CD4-positive, alpha-beta T cell treated with Interleukin-17A for 4 hours (primary cell): ENCODE measurements at regions not wholly inside any gene's neighbourhood (a gene's known extent, or its start where the extent isn't known, plus 50 kb on each side); places are given as distances from the start of the nearest gene placed in this dataset.

Source experiments
- DNase-seq: peaks from one replicate; pipeline ENCODE4 v3.0.0-alpha.2; 2020; ENCODE audit warnings: mixed read lengths

GRCh38 chr6:156560476-156560875 lies 216.7 kb upstream of the ARID1B start:
- DNase-seq, result no peak

- no peak for DNase-seq
Observed at GRCh38 chr6:156559162-156559690, 218.0 kb upstream of the ARID1B start.

- DNase-seq, result no peak
Observed at GRCh38 chr6:156557911-156558259, 219.3 kb upstream of the ARID1B start.

- no peak for DNase-seq
Observed at GRCh38 chr6:156557251-156557910, 219.8 kb upstream of the ARID1B start.

- no peak for DNase-seq
Observed at GRCh38 chr6:156556811-156557210, 220.4 kb upstream of the ARID1B start.

GRCh38 chr6:156555116-156555515 lies 222.1 kb upstream of the ARID1B start:
- DNase-seq, result no peak

GRCh38 chr6:156554160-156554559 lies 223.0 kb upstream of the ARID1B start:
- DNase-seq, result no peak

GRCh38 chr6:156552849-156553248 lies 224.3 kb upstream of the ARID1B start:
- no peak for DNase-seq

- DNase-seq, result no peak
Observed at GRCh38 chr6:156550949-156551348, 226.2 kb upstream of the ARID1B start.

- no peak for DNase-seq
Observed at GRCh38 chr6:156545931-156546330, 231.2 kb upstream of the ARID1B start.

- no peak for DNase-seq
Observed at GRCh38 chr6:156545021-156545420, 232.2 kb upstream of the ARID1B start.

GRCh38 chr6:156544046-156544445 lies 233.1 kb upstream of the ARID1B start:
- DNase-seq, result no peak

GRCh38 chr6:156543431-156543830 lies 233.7 kb upstream of the ARID1B start:
- DNase-seq, result no peak

- no peak for DNase-seq
Observed at GRCh38 chr6:156538875-156539660, 238.1 kb upstream of the ARID1B start.

GRCh38 chr6:156534594-156534993 lies 242.6 kb upstream of the ARID1B start:
- no peak for DNase-seq

GRCh38 chr6:156533872-156534524 lies 243.2 kb upstream of the ARID1B start:
- no peak for DNase-seq

- no peak for DNase-seq
Observed at GRCh38 chr6:156526081-156526480, 251.1 kb upstream of the ARID1B start.

- no peak for DNase-seq
Observed at GRCh38 chr6:156525541-156525940, 251.6 kb upstream of the ARID1B start.

GRCh38 chr6:156519940-156520339 lies 257.2 kb upstream of the ARID1B start:
- DNase-seq, result no peak

GRCh38 chr6:156517088-156517487 lies 260.1 kb upstream of the ARID1B start:
- no peak for DNase-seq

GRCh38 chr6:156515242-156515641 lies 261.9 kb upstream of the ARID1B start:
- DNase-seq, result no peak

GRCh38 chr6:156513504-156513903 lies 263.7 kb upstream of the ARID1B start:
- no peak for DNase-seq

GRCh38 chr6:156511570-156511969 lies 265.6 kb upstream of the ARID1B start:
- no peak for DNase-seq

- no peak for DNase-seq
Observed at GRCh38 chr6:156511051-156511450, 266.1 kb upstream of the ARID1B start.
